HS-27A (cell line): ENCODE measurements at regions not wholly inside any gene's neighbourhood (a gene's known extent, or its start where the extent isn't known, plus 50 kb on each side); places are given as distances from the start of the nearest gene placed in this dataset.

Source experiments
- DNase-seq: peaks from one replicate; pipeline ENCODE4 v3.0.0-alpha.2; 2012; ENCODE audit warnings: low read depth, missing footprints

DNA sequence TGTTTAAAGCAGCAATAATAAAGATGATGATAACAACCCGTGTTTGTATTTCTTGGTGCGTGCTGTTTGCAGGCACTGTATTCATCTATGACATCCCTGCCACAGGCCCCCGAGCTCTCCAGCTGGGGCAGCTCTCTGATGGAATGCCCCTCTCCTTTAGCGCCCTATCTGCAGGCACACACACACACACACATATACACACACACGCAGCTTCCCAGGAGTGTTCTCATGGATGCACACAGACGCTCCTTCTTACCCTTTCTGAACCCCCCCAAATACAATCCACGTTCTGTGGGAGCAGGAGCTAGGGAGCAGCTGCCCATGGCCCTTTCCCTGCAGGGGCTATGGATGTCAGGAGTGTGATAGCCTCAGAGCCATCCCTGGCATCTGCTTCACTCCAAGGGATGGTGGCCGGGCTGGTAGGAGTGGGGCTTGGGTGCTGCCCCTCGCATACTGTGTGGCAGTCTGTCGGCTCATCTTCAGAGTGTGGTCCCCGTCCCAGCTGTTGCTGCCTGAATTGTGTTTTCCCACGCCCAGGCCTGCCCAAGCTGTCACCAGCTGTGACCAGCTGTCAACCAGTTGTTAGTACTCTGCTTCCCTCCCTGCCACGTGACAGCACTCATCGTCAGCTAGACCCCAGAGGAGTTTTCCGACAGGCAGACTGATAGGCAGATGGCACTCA lies 50.8 kb upstream of the MYCN start:
- DNase-seq: no peak

DNA sequence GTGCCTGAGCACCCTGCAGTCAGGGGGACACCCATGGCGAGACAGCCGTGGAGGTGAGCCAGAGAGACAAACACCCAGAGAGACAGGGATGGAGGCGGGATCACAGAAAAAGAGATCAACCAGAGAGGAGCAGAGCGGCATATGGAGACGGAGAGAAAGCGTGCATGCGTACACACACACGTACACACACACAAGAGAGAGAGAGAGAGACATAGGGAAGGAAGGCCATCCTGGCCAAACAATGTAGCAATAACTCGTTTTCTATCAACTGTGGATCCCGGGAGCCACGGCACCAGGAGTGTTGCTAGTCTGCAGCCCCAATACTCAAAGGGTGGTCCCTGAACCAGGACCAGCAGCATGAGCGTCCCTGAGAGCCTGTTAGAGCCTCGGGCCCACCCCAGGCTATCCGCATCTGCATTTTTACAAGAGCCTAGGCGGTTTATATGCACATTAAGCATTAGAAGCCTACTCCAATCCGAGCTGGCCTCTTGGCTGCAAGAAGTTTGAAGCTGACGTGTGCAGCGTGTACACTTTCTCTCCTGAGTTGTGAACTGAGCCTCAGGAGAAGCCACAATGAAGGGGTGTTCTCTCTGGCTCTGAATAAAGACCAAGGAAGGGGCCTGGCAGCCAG lies 50.1 kb upstream of the MYCN start:
- no peak for DNase-seq
